NCI-H226 (cell line): ENCODE measurements at regions not wholly inside any gene's neighbourhood (a gene's known extent, or its start where the extent isn't known, plus 50 kb on each side); places are given as distances from the start of the nearest gene placed in this dataset.
A peak's percentile ranks its signal among the peaks of the same experiment; 100 is the strongest.
"Not testable (repeated sequence)": the region's sequence is repeated elsewhere in the genome, so short reads cannot be mapped to it uniquely, and the experiment has no call there.

ENCODE experiments used
- DNase-seq: peaks from one replicate; pipeline ENCODE4 v3.0.0-alpha.2; 2015

DNA sequence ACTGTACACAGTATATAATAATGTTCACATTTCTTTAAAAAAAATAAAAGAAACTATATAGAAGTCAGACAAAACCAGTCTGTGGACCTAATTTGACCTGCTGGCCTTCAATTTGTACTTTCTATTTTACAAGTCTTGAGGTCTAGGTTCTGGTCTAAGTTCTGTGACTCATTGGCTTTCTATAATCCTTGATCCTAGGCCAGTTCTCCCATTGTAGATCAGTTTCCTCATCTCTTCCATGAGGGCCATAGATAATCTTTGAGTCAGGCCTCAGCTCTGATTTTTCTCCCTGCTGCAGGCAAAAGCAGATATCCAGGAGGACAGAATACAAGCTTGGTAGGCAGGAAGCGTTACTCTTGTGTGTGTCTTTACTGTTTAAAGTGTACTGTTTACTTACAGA is 603.7 kb upstream of the CAMK1G start:
- DNase-seq: no peak

DNA sequence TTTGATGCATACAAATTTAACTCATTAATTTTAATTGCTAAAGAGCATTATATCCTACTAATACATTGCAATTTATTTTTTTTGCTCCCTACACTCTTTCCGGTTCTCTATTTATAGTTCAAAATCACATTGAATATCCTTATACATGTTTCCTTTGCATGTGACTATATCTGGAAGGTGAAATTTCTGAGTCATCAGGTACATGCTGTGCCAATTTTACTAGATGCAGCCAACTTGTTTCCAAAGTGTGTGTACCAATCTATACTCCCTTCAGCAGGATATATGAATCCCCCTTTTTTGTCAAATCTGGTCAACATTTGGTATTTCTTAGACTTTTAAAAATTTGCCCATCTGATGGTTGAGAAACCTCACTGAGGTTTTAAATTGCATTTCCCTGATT is 602.9 kb upstream of the CAMK1G start:
- peak; percentile 27 for DNase-seq

DNA sequence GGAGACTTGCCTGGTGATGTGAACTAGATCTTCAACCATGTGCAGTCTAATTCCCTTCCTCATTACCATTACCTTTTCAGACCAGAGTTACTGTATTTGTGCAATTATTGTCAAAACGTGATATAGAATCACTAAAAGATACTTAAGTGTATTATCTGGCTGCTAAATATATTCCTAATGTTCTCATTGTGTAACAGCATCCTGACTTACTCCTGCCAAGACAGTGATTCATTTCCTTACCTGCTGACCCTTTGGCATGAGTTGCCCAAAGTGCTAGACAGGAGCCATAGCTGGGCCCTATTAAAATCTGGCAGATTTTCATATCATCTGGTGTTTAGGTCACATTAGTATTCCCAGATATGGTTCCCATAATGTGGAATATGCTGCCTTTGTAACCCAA is 598.3 kb upstream of the CAMK1G start:
- peak; percentile 63 for DNase-seq

DNA sequence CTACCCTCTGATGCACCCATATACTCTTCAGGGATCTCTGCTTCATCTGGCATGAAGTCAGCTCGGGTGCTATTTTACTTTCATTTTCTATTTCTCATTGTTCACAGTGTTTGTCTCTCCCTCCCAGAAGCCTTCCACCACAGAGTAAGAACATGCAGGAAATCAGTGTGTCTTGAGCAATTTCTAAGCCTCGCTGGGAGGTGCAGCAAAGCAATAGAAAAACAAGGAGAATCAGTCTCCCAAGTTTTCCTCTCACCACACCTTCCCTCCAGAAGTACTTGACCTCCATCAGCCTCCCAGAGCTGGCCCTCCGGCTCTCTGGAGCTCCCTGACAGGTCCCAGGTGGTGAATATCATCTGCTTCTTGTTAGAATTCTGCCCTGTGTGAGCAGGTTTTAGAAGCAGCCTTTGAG is 594.7 kb upstream of the CAMK1G start:
- DNase-seq: peak; percentile 59

DNA sequence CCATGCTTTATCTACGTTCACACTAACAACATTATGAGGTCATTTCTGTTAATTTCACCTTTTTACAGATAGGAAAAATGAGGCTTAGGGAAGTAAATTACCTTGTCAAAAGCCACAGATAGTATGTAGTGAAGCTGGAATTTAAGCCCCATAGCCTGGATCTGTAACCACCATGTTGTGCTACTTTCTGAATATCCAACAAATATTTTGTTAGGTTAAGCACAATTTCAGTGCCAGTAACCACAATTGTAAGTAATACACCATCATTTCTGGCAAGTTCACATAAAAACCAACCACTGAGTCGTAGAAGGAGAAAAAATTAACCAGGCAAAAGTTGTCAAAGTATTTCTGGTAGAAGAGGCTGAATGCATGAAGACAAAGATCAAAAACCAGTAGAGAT is 593.1 kb upstream of the CAMK1G start:
- DNase-seq: no peak

DNA sequence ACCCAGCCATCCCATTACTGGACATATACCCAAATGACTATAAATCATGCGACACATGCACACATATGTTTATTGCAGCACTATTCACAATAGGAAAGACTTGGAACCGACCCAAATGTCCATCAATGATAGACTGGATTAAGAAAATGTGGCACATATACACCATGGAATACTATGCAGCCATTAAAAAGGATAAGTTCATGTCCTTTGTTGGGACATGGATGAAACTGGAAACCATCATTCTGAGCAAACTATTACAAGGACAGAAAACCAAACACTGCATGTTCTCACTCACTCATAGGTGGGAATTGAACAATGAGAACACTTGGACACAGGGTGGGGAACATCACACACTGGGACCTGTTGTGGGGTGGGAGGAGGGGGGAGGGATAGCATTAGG is 586.5 kb upstream of the CAMK1G start:
- not testable (repeated sequence) for DNase-seq

DNA sequence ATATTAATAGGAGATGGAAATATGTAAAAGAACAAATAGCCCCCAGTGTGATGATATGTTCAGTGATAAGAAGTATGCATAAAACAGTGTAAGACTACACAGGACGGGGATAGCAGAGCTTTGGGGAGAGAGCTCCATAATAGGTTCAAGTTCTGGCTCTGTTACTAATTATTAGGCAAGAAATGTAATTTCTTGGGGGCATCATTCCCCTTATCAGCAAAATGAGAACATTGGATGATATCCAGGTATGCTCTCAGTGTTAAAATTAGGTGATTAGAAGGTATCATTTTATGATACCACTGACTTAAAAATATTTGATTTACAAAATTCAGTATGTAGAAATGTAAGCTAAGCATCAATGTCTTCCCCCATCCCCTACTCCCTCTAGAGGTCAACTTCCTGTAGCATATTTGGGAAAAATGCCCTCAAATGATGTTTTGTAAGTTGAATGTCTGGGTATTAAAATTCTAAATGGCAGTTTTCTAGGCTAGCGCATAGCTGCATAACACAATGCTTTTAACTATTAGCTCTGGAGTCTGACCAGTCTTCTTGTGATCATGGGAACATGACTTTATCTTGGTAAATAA is 585.7 kb upstream of the CAMK1G start:
- no peak for DNase-seq

DNA sequence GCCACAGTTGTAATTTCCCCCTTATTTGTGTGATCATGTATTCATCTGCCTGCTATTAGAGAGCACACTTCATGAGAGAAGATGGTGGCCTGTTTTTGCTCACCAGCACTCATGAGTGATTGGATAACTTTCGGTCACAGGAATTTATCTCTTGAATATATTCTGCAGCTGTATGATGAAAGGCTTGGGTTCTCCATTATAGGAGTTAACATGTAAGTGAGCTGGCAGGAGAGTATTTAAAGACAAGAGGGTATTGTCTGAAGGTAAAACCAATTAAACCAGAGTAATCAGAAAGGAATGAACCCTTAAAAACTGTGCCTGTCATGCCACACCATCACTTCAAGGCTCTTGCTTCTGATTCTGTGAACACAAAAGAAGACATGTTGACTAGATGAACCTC is 574.9 kb upstream of the CAMK1G start:
- DNase-seq: no peak

DNA sequence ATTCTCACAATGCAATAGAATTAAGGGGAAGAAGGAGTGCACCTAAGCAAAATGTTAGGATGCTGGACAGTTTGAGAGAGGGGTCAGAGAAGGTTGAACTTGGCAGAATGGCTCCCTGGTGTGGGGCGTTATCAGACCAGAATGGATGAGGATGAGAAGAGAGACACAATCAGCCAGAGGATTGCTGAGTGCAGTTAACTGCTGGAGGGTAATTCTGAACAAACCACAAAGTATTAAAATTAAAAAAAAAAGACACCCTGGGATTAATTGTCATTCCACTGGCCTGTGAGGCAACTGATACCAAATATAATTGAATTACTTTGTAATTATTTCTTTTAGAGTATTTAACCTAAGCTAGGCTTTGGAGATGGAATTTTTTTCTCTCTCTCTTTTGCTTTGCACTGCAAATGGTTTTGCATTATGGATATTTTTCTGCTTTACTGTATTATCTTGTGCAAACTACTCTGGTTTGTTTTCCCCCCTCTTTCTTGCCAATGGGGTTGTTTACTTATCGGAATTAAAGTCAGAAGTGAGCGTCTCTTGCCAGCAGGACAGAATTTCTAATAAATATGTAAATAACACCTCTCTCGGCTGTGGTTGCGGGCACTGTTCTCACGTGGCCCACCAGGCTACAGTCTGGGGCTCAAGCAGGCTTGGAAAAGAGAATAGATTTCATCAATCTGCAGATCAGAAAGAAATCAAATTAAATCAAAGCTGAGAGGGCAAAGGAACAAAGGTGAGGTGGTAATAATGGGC is 572.9 kb upstream of the CAMK1G start:
- no peak for DNase-seq

DNA sequence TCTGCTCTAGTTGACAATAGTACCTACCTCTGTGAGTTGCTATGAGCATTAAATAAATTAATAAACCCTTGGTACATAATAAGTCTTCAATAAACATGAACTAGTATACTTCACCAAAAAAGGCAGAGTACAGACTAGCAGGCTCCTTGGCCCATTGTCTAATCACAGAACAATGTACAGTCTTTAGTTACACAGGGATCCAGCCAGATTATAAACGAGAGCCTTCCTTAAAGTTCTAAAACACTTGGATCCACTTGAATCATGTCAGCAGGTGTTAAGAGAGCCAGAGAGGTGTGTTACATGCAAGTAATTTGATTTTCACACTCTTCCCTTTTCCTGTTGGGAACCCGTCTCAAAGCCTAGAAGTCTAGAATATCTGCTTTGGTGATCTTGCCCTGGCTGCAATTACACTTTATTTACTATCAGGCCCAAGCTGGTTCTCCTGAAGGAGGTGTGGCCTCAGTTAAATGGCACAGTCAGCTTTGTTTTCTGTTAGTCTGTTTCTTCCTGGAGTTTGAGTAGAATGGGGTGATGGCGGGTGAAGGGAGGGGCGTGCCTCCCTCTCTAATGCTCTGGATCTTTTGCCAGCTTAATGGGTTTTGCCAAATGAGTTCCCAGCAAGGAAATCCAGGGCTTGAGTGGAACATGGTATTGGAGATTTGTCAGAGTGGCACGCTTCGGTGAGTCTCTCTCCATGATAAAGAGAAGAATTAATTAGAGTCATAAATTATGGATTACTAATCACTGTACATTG is 570.9 kb upstream of the CAMK1G start:
- no peak for DNase-seq

DNA sequence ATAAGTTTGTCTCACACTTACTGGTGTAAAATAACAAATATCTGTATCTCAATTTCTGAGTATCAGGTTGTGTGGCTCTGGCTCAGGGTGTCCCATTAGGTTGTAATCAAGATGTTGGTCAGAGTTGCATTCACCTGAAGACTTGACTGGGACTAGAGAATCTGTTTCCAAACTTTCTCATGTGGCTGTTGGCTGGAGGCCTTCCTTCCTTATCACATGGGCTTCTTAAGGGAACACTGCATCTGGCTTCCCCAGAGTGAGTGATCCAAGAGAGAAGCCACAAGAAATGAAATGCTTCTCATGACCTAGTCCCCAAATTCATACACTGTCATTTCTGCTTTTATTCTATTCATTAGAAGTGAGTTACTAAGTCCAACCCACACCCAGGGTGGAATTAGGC is 568.4 kb upstream of the CAMK1G start:
- no peak for DNase-seq

DNA sequence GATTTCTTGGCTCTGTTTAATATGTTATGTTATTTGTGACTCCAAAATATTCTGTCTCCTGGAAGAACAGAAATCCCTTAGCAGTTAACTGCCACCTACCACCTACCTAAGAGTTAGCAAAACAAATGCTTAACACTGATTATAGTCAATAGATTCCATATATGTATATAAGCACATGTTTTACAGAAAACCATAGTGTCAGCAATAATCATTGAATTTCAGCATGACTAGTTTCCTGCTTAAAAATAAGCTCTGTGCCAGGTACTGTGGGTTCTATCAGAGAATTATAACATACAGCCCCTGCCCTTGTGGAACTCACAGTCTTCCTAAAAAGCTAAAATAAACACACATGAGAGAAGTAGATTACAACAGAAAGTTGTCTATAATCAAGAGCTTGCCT is 561.9 kb upstream of the CAMK1G start:
- no peak for DNase-seq

DNA sequence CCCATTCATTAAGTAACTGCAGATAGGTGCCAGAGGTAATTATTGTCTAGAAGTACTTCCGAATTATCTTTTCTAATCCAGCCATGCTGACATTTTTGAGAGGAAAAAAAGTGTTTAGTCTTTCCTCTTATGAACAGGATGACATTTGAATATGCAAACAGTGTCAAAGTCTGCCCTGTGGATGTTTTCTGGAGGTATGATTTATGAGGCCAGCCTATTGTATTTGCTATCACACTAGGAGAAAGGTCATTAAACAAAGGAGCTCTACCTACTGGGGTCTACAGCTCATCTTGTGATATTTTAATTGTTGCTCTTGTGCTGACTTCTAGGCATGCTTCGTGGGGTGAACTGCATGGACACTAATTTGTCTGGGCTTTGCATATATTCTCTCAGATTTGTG is 559.7 kb upstream of the CAMK1G start:
- no peak for DNase-seq

DNA sequence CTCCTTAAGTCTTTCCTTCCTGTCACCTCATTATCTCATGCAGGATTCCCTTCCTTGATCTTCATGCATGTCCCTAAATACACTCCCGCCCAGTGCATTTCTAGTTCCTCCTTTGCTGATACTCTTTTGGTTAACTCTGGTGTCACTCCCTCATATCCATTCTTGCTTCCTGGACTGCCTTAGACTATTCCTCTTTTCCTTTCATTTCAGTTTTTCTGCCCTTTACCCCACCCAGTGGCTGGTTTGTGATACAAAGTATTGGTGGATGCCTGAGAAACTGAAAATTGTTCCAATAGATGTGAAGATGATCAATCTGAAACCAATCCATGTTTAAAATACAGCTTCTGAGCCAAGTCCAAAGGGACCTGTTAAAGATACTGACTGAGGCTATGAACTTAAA is 553.8 kb upstream of the CAMK1G start:
- no peak for DNase-seq

DNA sequence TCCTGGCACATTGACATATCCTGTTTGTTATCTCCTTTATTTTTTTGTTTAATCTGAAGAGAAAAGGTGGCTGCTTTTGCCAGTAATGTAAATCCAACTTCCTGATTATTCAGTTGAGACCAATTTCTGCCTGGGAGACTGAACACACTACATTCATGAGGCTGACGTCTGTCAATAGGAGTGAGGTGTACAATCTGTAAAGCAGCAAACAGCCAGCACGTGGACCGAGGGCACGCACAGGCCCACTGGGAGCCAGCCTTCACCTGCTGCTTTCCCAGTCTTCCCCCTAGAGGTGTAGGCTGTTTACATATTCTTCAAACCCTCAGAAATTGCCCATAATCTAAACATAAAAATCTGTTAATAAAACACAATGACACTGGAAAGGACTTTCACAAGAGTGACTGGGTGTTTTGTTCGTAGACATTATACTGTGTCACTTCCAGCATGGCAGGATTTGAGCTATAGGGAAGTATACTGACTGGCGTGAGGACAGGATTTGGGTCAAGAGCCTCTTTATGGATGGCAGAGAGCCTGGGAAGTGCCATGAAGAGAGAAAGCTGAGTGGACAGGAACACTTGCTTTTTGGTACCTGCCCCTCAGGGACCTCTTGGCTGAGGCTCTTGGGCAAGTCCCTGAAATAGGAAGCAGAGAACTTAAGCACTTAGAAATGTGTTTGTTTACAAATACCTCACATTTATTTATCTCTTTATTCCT is 552.9 kb upstream of the CAMK1G start:
- DNase-seq: no peak

DNA sequence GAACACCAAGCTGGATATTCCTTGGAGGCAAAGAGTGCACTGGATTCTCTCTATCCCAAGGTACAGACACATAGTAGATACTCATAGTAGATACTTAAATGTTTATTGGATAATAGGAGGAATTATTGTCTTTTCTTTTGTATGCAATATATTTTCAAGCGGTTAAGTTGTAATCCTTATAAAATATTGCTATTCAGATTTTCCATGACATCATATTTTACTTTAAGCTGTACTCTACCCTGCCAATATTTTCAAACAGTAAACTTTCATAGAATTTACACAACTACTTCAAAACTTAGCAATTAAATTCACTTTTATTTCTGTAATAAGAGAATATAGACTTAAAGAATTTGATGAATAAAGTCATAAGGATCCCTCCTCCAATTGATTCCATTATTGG is 546.5 kb upstream of the CAMK1G start:
- no peak for DNase-seq

DNA sequence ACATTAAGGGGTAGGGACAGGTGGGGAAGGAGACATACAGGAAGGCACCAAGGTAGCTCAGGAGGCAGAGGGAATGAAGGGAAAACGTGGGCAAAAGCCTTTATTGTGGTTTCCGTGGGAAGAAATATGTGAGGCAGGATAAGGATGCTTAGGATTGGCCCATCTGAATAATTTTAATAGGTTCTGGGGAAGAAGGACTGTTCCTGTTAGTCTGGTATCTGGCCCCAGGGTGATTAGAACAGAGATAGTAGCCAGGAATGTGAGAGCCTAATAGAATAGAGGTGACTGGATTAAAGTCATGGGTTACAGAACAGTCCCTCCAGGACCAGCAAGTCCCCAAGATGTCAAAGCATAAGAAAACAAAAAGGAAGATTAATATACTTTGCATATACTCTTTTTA is 545.2 kb upstream of the CAMK1G start:
- no peak for DNase-seq

DNA sequence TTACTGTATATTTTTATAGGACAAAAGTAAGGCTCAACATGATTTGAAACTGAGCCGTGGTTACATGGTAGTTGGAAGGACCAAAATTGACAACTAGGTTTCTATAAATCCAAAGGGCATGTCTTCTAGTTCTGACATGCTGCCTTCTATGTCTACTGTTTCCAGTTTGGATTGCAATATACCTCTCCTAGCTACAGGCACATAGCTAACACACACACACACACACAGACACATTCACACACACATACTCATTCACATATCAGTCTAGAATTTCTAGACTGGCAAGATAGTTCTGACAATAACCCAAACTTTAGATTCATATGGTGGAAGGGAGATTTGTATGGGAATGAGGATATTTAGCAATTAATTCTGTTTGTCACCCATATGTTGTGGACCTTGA is 544.8 kb upstream of the CAMK1G start:
- DNase-seq: peak; percentile 35

DNA sequence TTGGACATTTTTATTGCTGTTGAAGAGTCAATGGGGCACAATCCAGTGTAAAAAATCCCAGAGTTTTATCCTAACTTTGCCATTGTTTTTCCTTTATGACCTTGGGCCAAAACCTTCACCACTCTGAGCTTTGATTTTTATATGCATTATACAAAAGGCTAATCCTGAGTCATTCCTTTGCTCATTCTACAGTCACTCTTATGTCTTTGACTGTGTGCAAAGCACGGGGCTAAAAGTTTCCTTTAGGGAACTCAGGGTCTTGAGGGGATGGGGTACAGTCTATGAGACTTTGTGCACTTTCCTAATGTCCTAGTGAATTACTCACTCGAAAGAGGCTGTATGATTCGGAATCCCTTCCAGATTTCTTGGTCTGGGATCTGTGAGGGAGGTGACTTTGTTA is 543.2 kb upstream of the CAMK1G start:
- no peak for DNase-seq

DNA sequence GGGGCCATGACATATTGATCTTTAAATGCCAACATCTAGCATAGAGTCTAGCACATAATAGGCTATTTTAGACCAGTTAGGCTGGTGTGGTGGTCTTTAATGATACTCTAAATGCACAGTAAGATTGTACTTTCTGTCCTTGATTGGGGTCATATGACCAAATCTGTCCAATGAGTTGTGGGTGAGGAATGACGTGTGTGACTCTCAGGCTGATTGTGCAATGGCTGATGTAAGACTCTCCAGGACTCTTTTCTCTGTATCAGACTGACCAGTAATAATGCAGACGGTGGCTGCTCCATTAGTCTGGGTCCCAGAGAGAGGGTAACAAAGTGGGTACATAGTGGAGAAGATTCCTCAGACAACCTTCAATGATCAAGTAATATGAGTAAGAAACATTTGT is 541.6 kb upstream of the CAMK1G start:
- DNase-seq: no peak

DNA sequence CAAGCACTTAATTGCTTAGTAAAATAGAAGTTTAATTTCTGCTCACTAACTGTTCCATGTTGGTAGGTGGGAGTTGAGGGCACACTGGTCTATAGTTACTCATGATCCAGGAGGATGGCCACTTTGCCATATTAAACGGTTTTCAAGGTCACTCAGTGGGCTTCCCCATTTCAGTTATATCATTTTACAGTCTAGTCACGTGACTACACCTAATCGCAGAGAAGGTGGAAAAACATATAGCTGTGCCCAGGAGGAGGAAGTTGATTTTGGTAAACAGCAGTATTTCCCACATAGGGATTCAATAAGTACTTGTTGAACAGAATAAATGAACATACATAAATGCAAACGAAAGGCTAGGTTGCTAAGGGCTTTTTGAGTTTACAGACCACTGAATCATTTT is 541.1 kb upstream of the CAMK1G start:
- no peak for DNase-seq

DNA sequence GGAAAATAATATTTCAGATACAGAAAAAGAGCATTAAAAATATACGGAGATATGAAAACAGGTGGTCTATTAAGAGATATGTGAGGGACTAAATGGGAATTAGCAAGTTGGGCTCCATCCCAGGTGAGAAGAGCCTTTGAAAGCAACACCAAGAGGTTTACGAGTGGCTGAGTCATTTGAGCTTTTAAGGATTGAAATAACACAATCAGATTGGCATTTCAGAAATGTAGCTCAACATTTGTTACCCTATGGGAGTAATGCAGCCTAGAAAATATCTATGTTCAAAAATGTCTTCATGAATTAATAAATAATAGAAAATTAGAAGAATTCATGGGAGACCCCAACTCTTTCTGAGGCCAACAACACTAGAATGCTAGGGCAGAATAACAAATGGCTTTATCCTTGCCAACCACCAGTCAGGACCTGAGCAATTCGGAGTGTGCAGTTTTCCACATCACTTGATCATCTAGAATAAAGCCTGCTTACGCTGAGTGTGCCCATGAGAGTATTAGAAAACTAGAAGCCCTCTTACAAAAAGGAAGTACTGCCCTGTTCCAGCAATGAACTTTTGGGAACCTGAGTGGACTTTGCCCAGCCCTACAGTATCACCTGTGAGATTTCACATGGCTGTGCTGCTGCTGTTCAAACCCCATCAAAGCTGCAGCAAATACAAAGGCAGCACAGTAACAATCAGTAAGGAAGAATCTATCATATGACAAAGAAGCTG is 538.0 kb upstream of the CAMK1G start:
- DNase-seq: peak; percentile 69

DNA sequence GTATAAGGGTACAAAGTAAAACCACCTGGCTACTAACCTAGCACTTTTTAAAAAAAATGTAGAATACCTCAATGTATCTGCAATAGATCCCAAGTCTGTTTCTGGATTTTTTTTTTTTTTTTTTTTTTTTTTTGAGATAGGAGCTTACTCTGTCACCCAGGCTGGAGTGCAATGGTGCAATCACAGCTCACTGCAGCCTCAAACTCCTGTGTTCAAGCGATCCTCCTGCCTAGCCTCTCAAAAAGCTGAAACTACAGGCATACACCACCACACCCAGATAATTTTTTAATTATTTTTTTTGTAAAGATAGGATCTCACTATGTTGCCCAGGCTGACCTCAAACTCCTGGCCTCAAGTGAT is 537.5 kb upstream of the CAMK1G start:
- no peak for DNase-seq
